Right lobe of liver (tissue), 6 donors: ENCODE measurements at regions not wholly inside any gene's neighbourhood (a gene's known extent, or its start where the extent isn't known, plus 50 kb on each side); places are given as distances from the start of the nearest gene placed in this dataset.

Experiments used
- ATAC-seq, 4 donors: fragments of 200-7000 bp; cut with Tn5 transposase; one replicate each; pipeline ENCODE4 v1.9.1; 2020; ENCODE audit warnings: mild to moderate bottlenecking in 4 of 4, moderate library complexity in 4 of 4
- DNase-seq, 3 donors: peaks; one replicate each; pipeline ENCODE4 v3.0.0-alpha.2; 2020
- H3K27ac ChIP-seq, 3 donors: fragments of 200-600 bp; one replicate each; pipeline ENCODE4 v1.8.0; 2022
- H3K27me3 ChIP-seq, 2 donors: fragments of 200-600 bp; one replicate each; pipeline ENCODE4 v1.8.0; 2022
- H3K36me3 ChIP-seq, 4 donors: fragments of 200-600 bp; sonication (generic) in 1 of 4; one replicate each; pipeline versions ENCODE4 v1.5.1 to v1.8.0; 2017 to 2022; ENCODE audit warnings: control low read depth in 1 of 4
- H3K4me1 ChIP-seq, 4 donors: fragments of 200-600 bp; sonication (generic) in 1 of 4; one replicate each; pipeline versions ENCODE4 v1.5.1 to v1.8.0; 2017 to 2022; ENCODE audit warnings: control low read depth in 1 of 4
- H3K4me3 ChIP-seq, 3 donors: fragments of 200-600 bp; one replicate each; pipeline ENCODE4 v1.8.0; 2022
- H3K9me3 ChIP-seq, 4 donors: fragments of 200-600 bp; sonication (generic) in 1 of 4; one replicate each; pipeline versions ENCODE4 v1.5.1 to v1.8.0; 2017 to 2022; ENCODE audit warnings: control low read depth in 1 of 4
- POLR2A ChIP-seq: fragments of 450-650 bp; IDR thresholded peaks from one replicate; pipeline ENCODE4 v1.6.1; 2017; ENCODE audit warnings: antibody characterized with exemption, mild to moderate bottlenecking
- WGBS: methylation state at CpG from one replicate; pipeline ENCODE4 v1.1.6; 2018; ENCODE audit warnings: low coverage, low lambda C conversion rate; ENCODE audit not compliant: insufficient coverage; ENCODE audit errors: missing lambda C conversion rate; 5-methylcytosine and 5-hydroxymethylcytosine counted together
- intact Hi-C, 2 donors: fragments of 100-400 bp; cut with DNase I; formaldehyde crosslinking; loops; one replicate each; pipeline versions ENCODE4 v1.11.2 to v1.14.1; 2022
- TF ChIP-seq, protein P1 (sequence below), 4 donors: fragments of 200-600 bp in 3 of 4; fragments of 450-650 bp in 1 of 4; IDR thresholded peaks; one replicate each; pipeline versions ENCODE4 v1.5.1 to v1.8.0; 2016 to 2022; ENCODE audit warnings: antibody characterized with exemption in 4 of 4, mild to moderate bottlenecking in 2 of 4
- donor health status: DM: no; HTN: yes; CAD: no.
- donor health status: DM: no; HTN: no; CAD: no.
- donor health status: DM: no; HTN: no; CAD: no.
- donor health status: DM: no; HTN: yes; CAD: no.
- donor health status: DM: no; HTN: yes; CAD: no.

DNA sequence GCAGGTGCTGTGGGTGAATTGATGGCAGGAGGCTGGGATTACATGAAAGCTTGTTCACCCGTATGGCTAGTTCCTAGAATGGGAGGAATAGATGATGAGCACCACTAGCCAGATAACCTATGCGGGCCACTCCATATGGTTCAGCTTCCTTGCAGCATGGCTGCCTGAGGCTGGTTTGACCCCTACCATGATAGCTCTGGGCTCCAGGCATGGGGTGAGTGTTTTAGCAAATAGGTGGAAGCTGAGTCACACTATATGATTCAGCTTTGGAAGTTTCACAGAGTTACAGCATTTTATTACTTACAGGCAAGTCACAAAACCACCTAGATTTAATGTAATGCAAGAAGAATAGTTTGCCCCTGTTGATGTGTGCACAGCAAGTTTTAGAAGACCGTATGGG, 603.2 kb downstream of the STIM2 start:
- DNase-seq (no peak), ATAC-seq (no peak)
- Histone ChIP-seq H3K4me1 (no peaks in the 10 kb centered on the region), H3K27ac (no peak overlapping the region), H3K4me3 (no peak overlapping the region), H3K36me3 (no peaks in the 10 kb centered on the region), H3K9me3 (no peaks in the 10 kb centered on the region), H3K27me3 (no peaks in the 10 kb centered on the region)
- 61% methylated on average over 3 of the region's 3 CpGs for WGBS
- intact Hi-C loops: no loop called here
- TF ChIP-seq POLR2A: no peak
- TF ChIP-seq, protein P1, sequence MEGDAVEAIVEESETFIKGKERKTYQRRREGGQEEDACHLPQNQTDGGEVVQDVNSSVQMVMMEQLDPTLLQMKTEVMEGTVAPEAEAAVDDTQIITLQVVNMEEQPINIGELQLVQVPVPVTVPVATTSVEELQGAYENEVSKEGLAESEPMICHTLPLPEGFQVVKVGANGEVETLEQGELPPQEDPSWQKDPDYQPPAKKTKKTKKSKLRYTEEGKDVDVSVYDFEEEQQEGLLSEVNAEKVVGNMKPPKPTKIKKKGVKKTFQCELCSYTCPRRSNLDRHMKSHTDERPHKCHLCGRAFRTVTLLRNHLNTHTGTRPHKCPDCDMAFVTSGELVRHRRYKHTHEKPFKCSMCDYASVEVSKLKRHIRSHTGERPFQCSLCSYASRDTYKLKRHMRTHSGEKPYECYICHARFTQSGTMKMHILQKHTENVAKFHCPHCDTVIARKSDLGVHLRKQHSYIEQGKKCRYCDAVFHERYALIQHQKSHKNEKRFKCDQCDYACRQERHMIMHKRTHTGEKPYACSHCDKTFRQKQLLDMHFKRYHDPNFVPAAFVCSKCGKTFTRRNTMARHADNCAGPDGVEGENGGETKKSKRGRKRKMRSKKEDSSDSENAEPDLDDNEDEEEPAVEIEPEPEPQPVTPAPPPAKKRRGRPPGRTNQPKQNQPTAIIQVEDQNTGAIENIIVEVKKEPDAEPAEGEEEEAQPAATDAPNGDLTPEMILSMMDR (IDR thresholded peaks at IDR 0.05): no peak

DNA sequence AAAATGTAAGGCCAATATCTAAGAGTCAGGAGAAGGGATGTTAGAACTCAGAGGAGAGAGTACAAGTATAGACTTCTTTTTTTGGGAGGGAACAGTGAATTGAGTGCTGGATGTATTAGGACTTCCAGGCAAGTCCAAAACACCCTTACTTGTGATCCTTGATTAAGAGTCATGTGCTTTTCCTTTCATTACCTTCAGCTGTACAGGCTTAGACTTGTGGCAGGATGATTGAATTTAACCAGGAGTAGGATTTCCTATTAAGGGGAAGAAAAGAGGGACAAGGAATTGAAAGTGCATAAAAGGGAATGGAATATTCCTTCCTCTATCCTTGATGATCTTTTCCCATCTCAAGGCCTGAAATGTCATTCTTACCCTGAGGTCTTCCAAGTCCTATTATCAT, 606.7 kb downstream of the STIM2 start:
- no peak for ATAC-seq
- H3K27me3 ChIP-seq: no peaks in the 10 kb centered on the region
- H3K9me3 ChIP-seq: no peaks in the 10 kb centered on the region

DNA sequence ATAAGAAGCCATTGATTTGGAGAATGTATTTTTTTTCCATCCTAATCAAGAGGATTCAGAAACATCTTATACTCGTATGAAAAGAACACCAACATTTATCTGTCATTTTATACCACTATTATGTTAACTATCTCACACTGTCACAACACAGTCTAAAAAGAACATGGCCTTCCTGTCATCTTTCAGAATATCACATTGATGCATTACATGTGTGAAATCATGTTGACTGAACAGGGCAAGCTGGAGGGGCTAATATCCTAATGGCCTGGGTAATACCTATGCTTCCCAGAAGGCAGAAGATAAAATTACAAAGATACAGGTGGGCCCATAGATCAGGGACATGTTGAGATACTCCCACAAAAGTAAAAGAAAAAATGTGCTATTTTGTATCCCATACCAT, 611.7 kb downstream of the STIM2 start:
- 77% methylated on average over 1 of the region's 1 CpG for WGBS
- H3K36me3 ChIP-seq: no peaks in the 10 kb centered on the region
- TF ChIP-seq POLR2A: no peak
- TF ChIP-seq, protein P1 (IDR thresholded peaks at IDR 0.05): no peak

More for the DNA sequence above, 606.7 kb downstream of the STIM2 start:
- no peak for DNase-seq
- H3K27ac ChIP-seq: no peak overlapping the region
- H3K4me1 ChIP-seq: no peaks in the 10 kb centered on the region
- no peaks in the 10 kb centered on the region for H3K36me3 ChIP-seq
- intact Hi-C loops: no loop called here
- H3K4me3 ChIP-seq: no peak overlapping the region
- TF ChIP-seq, protein P1 (IDR thresholded peaks at IDR 0.05): no peak
- no peak for TF ChIP-seq POLR2A

DNA sequence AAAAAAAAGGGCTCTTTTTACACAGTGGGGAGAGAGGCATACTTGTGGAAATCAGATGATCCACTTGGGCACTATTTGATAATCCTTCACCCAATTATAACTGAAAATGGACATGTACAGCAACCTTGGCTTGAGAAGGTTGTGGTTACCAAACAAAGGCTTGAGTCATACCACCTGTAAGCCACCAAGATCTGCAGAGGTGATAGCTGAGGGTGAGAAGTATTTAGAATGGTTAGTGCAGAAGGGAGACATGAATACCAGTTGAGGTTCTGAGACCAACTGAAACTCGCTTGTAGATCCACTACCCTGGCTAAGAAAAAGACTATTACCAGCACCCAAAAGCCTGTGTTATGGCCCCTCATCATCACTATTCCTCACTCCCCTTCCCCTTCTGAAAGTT, 614.0 kb downstream of the STIM2 start:
- intact Hi-C loops: no loop called here

More for the DNA sequence above, 611.7 kb downstream of the STIM2 start:
- H3K27ac ChIP-seq: no peak overlapping the region
- H3K4me1 ChIP-seq: no peaks in the 10 kb centered on the region
- no peaks in the 10 kb centered on the region for H3K27me3 ChIP-seq
- no peak overlapping the region for H3K4me3 ChIP-seq
- no peak for DNase-seq
- no peaks in the 10 kb centered on the region for H3K9me3 ChIP-seq
- no peak for ATAC-seq
- intact Hi-C loops: no loop called here

More for the DNA sequence above, 614.0 kb downstream of the STIM2 start:
- DNase-seq (no peak), ATAC-seq (no peak)
- WGBS: 43% methylated on average over 1 of the region's 1 CpG
- Histone ChIP-seq H3K4me3 (no peak overlapping the region), H3K9me3 (no peaks in the 10 kb centered on the region), H3K27ac (no peak overlapping the region), H3K27me3 (no peaks in the 10 kb centered on the region), H3K36me3 (no peaks in the 10 kb centered on the region), H3K4me1 (no peaks in the 10 kb centered on the region)
- TF ChIP-seq POLR2A: no peak
- TF ChIP-seq, protein P1 (IDR thresholded peaks at IDR 0.05): no peak
